ENCODE measurements at regions not wholly inside any gene's neighbourhood (a gene's known extent, or its start where the extent isn't known, plus 50 kb on each side); places are given as distances from the start of the nearest gene placed in this dataset.

- ATAC-seq = no peak
- no peaks in the 10 kb centered on the region for H3K36me3 Mint-ChIP-seq (ENCODE audit: low read depth)
- no peak overlapping the region for H3K4me3 Mint-ChIP-seq
- no peaks in the 10 kb centered on the region for H3K4me1 Mint-ChIP-seq
- H3K9me3 ChIP-seq (ENCODE audit: control insufficient read depth, low read length, poor library complexity, severe bottlenecking) = no peaks in the 10 kb centered on the region
- DNase-seq = no peak
- no peaks in the 10 kb centered on the region for H3K27me3 Mint-ChIP-seq
- H3K27ac Mint-ChIP-seq = no peak overlapping the region
Measured at GRCh38 chr9:13461414-13461991, 182.0 kb upstream of the MPDZ start.

GRCh38 chr9:13459071-13459470 lies 179.6 kb upstream of the MPDZ start:
- H3K9me3 ChIP-seq (ENCODE audit: control insufficient read depth, low read length, poor library complexity, severe bottlenecking) = peaks cover 3% of the 10 kb centered on the region
- ATAC-seq = no peak
- Mint-ChIP-seq H3K4me3 (no peak overlapping the region), H3K27ac (no peak overlapping the region), H3K36me3 (ENCODE audit: low read depth) (no peaks in the 10 kb centered on the region), H3K4me1 (no peaks in the 10 kb centered on the region), H3K27me3 (no peaks in the 10 kb centered on the region)
- no peak for DNase-seq

- H3K9me3 ChIP-seq (ENCODE audit: control insufficient read depth, low read length, poor library complexity, severe bottlenecking) = peaks cover 3% of the 10 kb centered on the region
- H3K4me3 Mint-ChIP-seq = no peak overlapping the region
- DNase-seq (no peak), ATAC-seq (no peak)
- H3K36me3 Mint-ChIP-seq (ENCODE audit: low read depth) = no peaks in the 10 kb centered on the region
- H3K4me1 Mint-ChIP-seq = no peaks in the 10 kb centered on the region
- no peaks in the 10 kb centered on the region for H3K27me3 Mint-ChIP-seq
- H3K27ac Mint-ChIP-seq = no peak overlapping the region
Measured at GRCh38 chr9:13457795-13458194, 178.3 kb upstream of the MPDZ start.

GRCh38 chr9:13450723-13451122 lies 171.2 kb upstream of the MPDZ start:
- peaks cover 3% of the 10 kb centered on the region for H3K9me3 ChIP-seq (ENCODE audit: control insufficient read depth, low read length, poor library complexity, severe bottlenecking)
- ATAC-seq (no peak), DNase-seq (no peak)
- Mint-ChIP-seq H3K27ac (no peak overlapping the region), H3K4me3 (no peak overlapping the region), H3K27me3 (no peaks in the 10 kb centered on the region), H3K36me3 (ENCODE audit: low read depth) (no peaks in the 10 kb centered on the region), H3K4me1 (no peaks in the 10 kb centered on the region)

GRCh38 chr9:13448482-13448881 lies 169.0 kb upstream of the MPDZ start:
- Mint-ChIP-seq H3K4me1 (no peaks in the 10 kb centered on the region), H3K27ac (no peak overlapping the region), H3K36me3 (ENCODE audit: low read depth) (no peaks in the 10 kb centered on the region), H3K4me3 (no peak overlapping the region), H3K27me3 (no peaks in the 10 kb centered on the region)
- ATAC-seq = no peak
- no peak for DNase-seq
- H3K9me3 ChIP-seq (ENCODE audit: control insufficient read depth, low read length, poor library complexity, severe bottlenecking) = no peaks in the 10 kb centered on the region

GRCh38 chr9:13447843-13448422 lies 168.4 kb upstream of the MPDZ start:
- no peak overlapping the region for H3K4me3 Mint-ChIP-seq

GRCh38 chr9:13446938-13447842 lies 167.7 kb upstream of the MPDZ start:
- Mint-ChIP-seq H3K36me3 (ENCODE audit: low read depth) (no peaks in the 10 kb centered on the region), H3K4me3 (no peak overlapping the region), H3K27me3 (no peaks in the 10 kb centered on the region), H3K4me1 (no peaks in the 10 kb centered on the region), H3K27ac (no peak overlapping the region)
- no peaks in the 10 kb centered on the region for H3K9me3 ChIP-seq (ENCODE audit: control insufficient read depth, low read length, poor library complexity, severe bottlenecking)
- DNase-seq (no peak), ATAC-seq (no peak)

More at GRCh38 chr9:13447843-13448422, 168.4 kb upstream of the MPDZ start:
- H3K4me1 Mint-ChIP-seq = no peaks in the 10 kb centered on the region
- DNase-seq (no peak), ATAC-seq (no peak)
- H3K36me3 Mint-ChIP-seq (ENCODE audit: low read depth) = no peaks in the 10 kb centered on the region
- H3K27ac Mint-ChIP-seq = no peak overlapping the region
- no peaks in the 10 kb centered on the region for H3K9me3 ChIP-seq (ENCODE audit: control insufficient read depth, low read length, poor library complexity, severe bottlenecking)
- H3K27me3 Mint-ChIP-seq = no peaks in the 10 kb centered on the region

GRCh38 chr9:13446286-13446937 lies 166.9 kb upstream of the MPDZ start:
- ATAC-seq (no peak), DNase-seq (no peak)
- no peak overlapping the region for H3K4me3 Mint-ChIP-seq
- no peaks in the 10 kb centered on the region for H3K36me3 Mint-ChIP-seq (ENCODE audit: low read depth)
- H3K27me3 Mint-ChIP-seq = no peaks in the 10 kb centered on the region
- H3K4me1 Mint-ChIP-seq = no peaks in the 10 kb centered on the region
- H3K27ac Mint-ChIP-seq = no peak overlapping the region
- no peaks in the 10 kb centered on the region for H3K9me3 ChIP-seq (ENCODE audit: control insufficient read depth, low read length, poor library complexity, severe bottlenecking)

- Mint-ChIP-seq H3K27me3 (no peaks in the 10 kb centered on the region), H3K4me1 (no peaks in the 10 kb centered on the region), H3K4me3 (no peak overlapping the region), H3K36me3 (ENCODE audit: low read depth) (no peaks in the 10 kb centered on the region), H3K27ac (no peak overlapping the region)
- H3K9me3 ChIP-seq (ENCODE audit: control insufficient read depth, low read length, poor library complexity, severe bottlenecking) = no peaks in the 10 kb centered on the region
- DNase-seq (no peak), ATAC-seq (no peak)
Measured at GRCh38 chr9:13445103-13445500, 165.6 kb upstream of the MPDZ start.

- no peak for DNase-seq
- no peak for ATAC-seq
- Mint-ChIP-seq H3K27ac (no peak overlapping the region), H3K27me3 (no peaks in the 10 kb centered on the region), H3K4me3 (no peak overlapping the region), H3K4me1 (no peaks in the 10 kb centered on the region), H3K36me3 (ENCODE audit: low read depth) (no peaks in the 10 kb centered on the region)
- H3K9me3 ChIP-seq (ENCODE audit: control insufficient read depth, low read length, poor library complexity, severe bottlenecking) = no peaks in the 10 kb centered on the region
Measured at GRCh38 chr9:13444245-13445102, 165.0 kb upstream of the MPDZ start.

- DNase-seq = no peak
- H3K4me1 Mint-ChIP-seq = no peaks in the 10 kb centered on the region
- H3K27me3 Mint-ChIP-seq = no peaks in the 10 kb centered on the region
- H3K27ac Mint-ChIP-seq = no peak overlapping the region
- H3K4me3 Mint-ChIP-seq = no peak overlapping the region
- ATAC-seq = no peak
- no peaks in the 10 kb centered on the region for H3K9me3 ChIP-seq (ENCODE audit: control insufficient read depth, low read length, poor library complexity, severe bottlenecking)
- H3K36me3 Mint-ChIP-seq (ENCODE audit: low read depth) = no peaks in the 10 kb centered on the region
Measured at GRCh38 chr9:13443346-13444244, 164.1 kb upstream of the MPDZ start.
